ENCODE measurements at regions not wholly inside any gene's neighbourhood (a gene's known extent, or its start where the extent isn't known, plus 50 kb on each side); places are given as distances from the start of the nearest gene placed in this dataset.

GRCh38 chr2:59276033-59276432 lies 1034.9 kb upstream of the FANCL start:
- no peaks in the 10 kb centered on the region for H3K79me2 ChIP-seq (ENCODE audit: low read length)
- no peak overlapping the region for H3K27ac ChIP-seq (ENCODE audit: low read length)
- H3K4me1 ChIP-seq (ENCODE audit: low read length) = no peaks in the 10 kb centered on the region
- no peaks in the 10 kb centered on the region for H4K20me1 ChIP-seq (ENCODE audit: insufficient read depth, low read length)
- H3K4me2 ChIP-seq (ENCODE audit: low read length) = no peak overlapping the region
- H3K9me3 ChIP-seq (ENCODE audit: insufficient read depth, low read length) = no peaks in the 10 kb centered on the region
- no peak overlapping the region for H3K9ac ChIP-seq (ENCODE audit: low read length)
- TF ChIP-seq CTCF (IDR thresholded peaks at IDR 0.05; ENCODE audit: low read depth, low read length) = peak; percentile 53
- no peak for TF ChIP-seq EZH2phosphoT487 (IDR thresholded peaks at IDR 0.05; ENCODE audit: low read depth)
- H3K36me3 ChIP-seq (replicated peaks; ENCODE audit: low read depth, low read length) = no peaks in the 10 kb centered on the region
- H3K4me3 ChIP-seq (ENCODE audit: low read length) = no peak overlapping the region
- H3K27me3 ChIP-seq (ENCODE audit: low read depth, low read length) = no peaks in the 10 kb centered on the region
- no peak overlapping the region for H2AFZ ChIP-seq (ENCODE audit: low read depth, low read length)

DNA sequence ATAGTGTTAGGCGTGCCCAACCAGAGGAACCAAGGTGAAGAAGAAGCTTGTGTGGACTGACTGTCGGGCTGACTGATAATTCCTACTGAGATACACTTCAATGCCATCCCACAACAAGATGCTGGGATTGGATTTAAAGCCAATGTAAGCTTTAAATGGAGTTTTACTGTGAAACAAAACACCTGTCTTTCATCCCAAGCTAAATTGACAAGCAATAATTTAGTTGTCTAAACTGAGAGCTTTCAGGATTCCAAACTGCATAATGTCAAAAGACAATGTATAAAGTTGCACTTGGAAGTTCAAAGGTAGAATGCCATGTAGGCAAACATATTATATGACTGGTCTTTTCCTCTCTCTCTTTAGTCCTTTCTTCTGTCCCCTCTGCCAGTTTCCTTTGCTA lies 1025.3 kb upstream of the FANCL start:
- no peak overlapping the region for H3K27ac ChIP-seq (ENCODE audit: low read length)
- no peaks in the 10 kb centered on the region for H3K36me3 ChIP-seq (replicated peaks; ENCODE audit: low read depth, low read length)
- no peak overlapping the region for H3K9ac ChIP-seq (ENCODE audit: low read length)

GRCh38 chr2:59259913-59260312 lies 1018.8 kb upstream of the FANCL start:
- Histone ChIP-seq H3K36me3 (replicated peaks; ENCODE audit: low read depth, low read length) (no peaks in the 10 kb centered on the region), H3K27me3 (ENCODE audit: low read depth, low read length) (no peaks in the 10 kb centered on the region), H3K4me1 (ENCODE audit: low read length) (no peaks in the 10 kb centered on the region), H2AFZ (ENCODE audit: low read depth, low read length) (no peak overlapping the region), H3K79me2 (ENCODE audit: low read length) (no peaks in the 10 kb centered on the region), H3K27ac (ENCODE audit: low read length) (no peak overlapping the region), H3K9ac (ENCODE audit: low read length) (no peak overlapping the region), H3K4me3 (ENCODE audit: low read length) (no peak overlapping the region), H3K9me3 (ENCODE audit: insufficient read depth, low read length) (no peaks in the 10 kb centered on the region), H4K20me1 (ENCODE audit: insufficient read depth, low read length) (no peaks in the 10 kb centered on the region), H3K4me2 (ENCODE audit: low read length) (no peak overlapping the region)
- TF ChIP-seq EZH2phosphoT487 (IDR thresholded peaks at IDR 0.05; ENCODE audit: low read depth) (no peak), CTCF (IDR thresholded peaks at IDR 0.05; ENCODE audit: low read depth, low read length) (no peak)

More for the DNA sequence above, 1025.3 kb upstream of the FANCL start:
- no peaks in the 10 kb centered on the region for H4K20me1 ChIP-seq (ENCODE audit: insufficient read depth, low read length)
- H3K79me2 ChIP-seq (ENCODE audit: low read length) = no peaks in the 10 kb centered on the region
- H3K27me3 ChIP-seq (ENCODE audit: low read depth, low read length) = no peaks in the 10 kb centered on the region
- H3K4me1 ChIP-seq (ENCODE audit: low read length) = no peaks in the 10 kb centered on the region
- H3K9me3 ChIP-seq (ENCODE audit: insufficient read depth, low read length) = no peaks in the 10 kb centered on the region
- H2AFZ ChIP-seq (ENCODE audit: low read depth, low read length) = no peak overlapping the region
- no peak for TF ChIP-seq CTCF (IDR thresholded peaks at IDR 0.05; ENCODE audit: low read depth, low read length)
- TF ChIP-seq EZH2phosphoT487 (IDR thresholded peaks at IDR 0.05; ENCODE audit: low read depth) = no peak
- H3K4me3 ChIP-seq (ENCODE audit: low read length) = no peak overlapping the region
- H3K4me2 ChIP-seq (ENCODE audit: low read length) = no peak overlapping the region

DNA sequence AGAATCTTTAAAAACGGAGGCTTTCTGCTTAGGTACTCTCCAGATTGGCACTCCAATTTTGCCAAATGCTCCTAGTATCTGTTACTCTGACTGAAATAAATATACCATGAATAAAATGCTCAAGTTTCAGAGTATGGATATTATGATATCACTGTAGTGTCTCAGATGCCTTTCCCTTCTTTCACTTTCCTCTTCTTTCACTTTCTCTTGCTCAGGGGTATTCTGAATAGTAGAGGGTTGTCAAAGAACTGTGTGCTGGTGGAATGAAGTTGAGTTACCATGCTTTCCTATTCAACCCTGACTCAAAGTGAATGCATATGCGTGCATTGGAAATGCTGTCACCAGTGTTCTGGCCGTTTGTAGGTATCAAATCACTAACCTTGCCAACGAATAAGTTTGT lies 1015.2 kb upstream of the FANCL start:
- Histone ChIP-seq H3K36me3 (replicated peaks; ENCODE audit: low read depth, low read length) (no peaks in the 10 kb centered on the region), H4K20me1 (ENCODE audit: insufficient read depth, low read length) (no peaks in the 10 kb centered on the region), H3K9ac (ENCODE audit: low read length) (no peak overlapping the region), H3K27me3 (ENCODE audit: low read depth, low read length) (no peaks in the 10 kb centered on the region), H3K4me1 (ENCODE audit: low read length) (no peaks in the 10 kb centered on the region), H2AFZ (ENCODE audit: low read depth, low read length) (no peak overlapping the region), H3K9me3 (ENCODE audit: insufficient read depth, low read length) (no peaks in the 10 kb centered on the region), H3K27ac (ENCODE audit: low read length) (no peak overlapping the region), H3K4me3 (ENCODE audit: low read length) (no peak overlapping the region), H3K79me2 (ENCODE audit: low read length) (no peaks in the 10 kb centered on the region), H3K4me2 (ENCODE audit: low read length) (no peak overlapping the region)
- TF ChIP-seq CTCF (IDR thresholded peaks at IDR 0.05; ENCODE audit: low read depth, low read length) = no peak
- TF ChIP-seq EZH2phosphoT487 (IDR thresholded peaks at IDR 0.05; ENCODE audit: low read depth) = no peak

All from OCI-LY3 (cell line).